ENCODE measurements at regions not wholly inside any gene's neighbourhood (a gene's known extent, or its start where the extent isn't known, plus 50 kb on each side); places are given as distances from the start of the nearest gene placed in this dataset.
"Not testable (repeated sequence)": the region's sequence is repeated elsewhere in the genome, so short reads cannot be mapped to it uniquely, and the experiment has no call there.

DNA sequence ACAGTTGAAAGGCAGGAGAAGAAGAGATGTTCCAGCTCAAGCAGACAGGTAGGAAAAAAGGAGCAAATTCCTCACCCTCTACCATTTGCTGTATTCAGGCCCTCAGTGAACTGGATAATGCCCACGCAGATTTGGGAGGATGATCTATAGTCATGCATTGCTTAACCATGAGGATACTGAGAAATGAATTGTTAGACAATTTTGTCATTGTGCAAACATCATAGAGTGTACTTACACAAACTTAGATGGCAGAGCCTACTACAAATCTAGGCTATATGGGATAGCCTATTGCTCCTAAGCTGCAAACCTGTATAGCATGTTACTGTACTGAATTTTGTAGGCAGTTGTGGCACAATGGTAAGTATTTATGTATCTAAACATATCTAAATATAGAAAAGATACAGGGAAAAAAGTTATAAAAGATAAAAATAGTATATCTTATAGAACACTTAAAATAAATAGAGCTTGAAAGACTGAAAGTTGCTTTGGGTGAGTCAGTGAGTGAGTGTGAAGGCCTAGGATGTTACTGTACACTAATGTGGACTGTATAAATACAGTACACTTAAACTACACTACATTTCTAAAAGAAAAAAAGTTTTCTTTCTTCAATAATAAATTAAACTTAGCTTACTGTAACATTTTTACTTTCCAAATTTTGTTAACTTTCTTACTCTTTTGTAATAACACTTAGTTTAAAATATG is 672.3 kb downstream of the UTRN start:
- Histone ChIP-seq H3K4me3 (no peak overlapping the region), H3K27me3 (no peaks in the 10 kb centered on the region), H3K36me3 (no peaks in the 10 kb centered on the region), H3K4me1 (no peaks in the 10 kb centered on the region), H3K27ac (no peak overlapping the region), H3K9me3 (no peaks in the 10 kb centered on the region)
- no peak for TF ChIP-seq POLR2A (IDR thresholded peaks at IDR 0.05)
- TF ChIP-seq, protein P1, sequence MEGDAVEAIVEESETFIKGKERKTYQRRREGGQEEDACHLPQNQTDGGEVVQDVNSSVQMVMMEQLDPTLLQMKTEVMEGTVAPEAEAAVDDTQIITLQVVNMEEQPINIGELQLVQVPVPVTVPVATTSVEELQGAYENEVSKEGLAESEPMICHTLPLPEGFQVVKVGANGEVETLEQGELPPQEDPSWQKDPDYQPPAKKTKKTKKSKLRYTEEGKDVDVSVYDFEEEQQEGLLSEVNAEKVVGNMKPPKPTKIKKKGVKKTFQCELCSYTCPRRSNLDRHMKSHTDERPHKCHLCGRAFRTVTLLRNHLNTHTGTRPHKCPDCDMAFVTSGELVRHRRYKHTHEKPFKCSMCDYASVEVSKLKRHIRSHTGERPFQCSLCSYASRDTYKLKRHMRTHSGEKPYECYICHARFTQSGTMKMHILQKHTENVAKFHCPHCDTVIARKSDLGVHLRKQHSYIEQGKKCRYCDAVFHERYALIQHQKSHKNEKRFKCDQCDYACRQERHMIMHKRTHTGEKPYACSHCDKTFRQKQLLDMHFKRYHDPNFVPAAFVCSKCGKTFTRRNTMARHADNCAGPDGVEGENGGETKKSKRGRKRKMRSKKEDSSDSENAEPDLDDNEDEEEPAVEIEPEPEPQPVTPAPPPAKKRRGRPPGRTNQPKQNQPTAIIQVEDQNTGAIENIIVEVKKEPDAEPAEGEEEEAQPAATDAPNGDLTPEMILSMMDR (IDR thresholded peaks at IDR 0.05), result no peak
- no peak for DNase-seq

DNA sequence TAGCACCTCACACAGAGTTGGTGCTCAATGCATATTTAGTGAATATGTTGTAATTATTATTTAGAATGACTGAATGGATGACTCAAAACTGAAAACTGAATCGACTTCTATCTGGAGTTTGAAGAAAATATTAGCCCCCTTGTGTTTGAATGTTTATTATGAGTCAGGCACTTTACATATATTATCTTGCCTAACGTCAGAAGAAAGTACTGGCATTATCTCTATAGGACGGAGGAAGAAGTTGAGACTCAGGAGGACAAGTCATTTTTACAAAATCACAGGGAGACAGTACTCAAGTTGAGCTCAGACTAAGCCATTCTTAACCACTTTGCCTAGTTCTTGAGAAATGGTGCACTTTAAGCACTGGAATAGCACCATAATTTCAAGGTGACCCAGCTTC is 684.0 kb downstream of the UTRN start:
- no peaks in the 10 kb centered on the region for H3K36me3 ChIP-seq
- H3K27ac ChIP-seq, result no peak overlapping the region
- no peaks in the 10 kb centered on the region for H3K27me3 ChIP-seq
- TF ChIP-seq, protein P1 (IDR thresholded peaks at IDR 0.05), result no peak
- TF ChIP-seq POLR2A (IDR thresholded peaks at IDR 0.05), result no peak
- no peak for DNase-seq
- no peak overlapping the region for H3K4me3 ChIP-seq
- no peaks in the 10 kb centered on the region for H3K9me3 ChIP-seq
- no peaks in the 10 kb centered on the region for H3K4me1 ChIP-seq

DNA sequence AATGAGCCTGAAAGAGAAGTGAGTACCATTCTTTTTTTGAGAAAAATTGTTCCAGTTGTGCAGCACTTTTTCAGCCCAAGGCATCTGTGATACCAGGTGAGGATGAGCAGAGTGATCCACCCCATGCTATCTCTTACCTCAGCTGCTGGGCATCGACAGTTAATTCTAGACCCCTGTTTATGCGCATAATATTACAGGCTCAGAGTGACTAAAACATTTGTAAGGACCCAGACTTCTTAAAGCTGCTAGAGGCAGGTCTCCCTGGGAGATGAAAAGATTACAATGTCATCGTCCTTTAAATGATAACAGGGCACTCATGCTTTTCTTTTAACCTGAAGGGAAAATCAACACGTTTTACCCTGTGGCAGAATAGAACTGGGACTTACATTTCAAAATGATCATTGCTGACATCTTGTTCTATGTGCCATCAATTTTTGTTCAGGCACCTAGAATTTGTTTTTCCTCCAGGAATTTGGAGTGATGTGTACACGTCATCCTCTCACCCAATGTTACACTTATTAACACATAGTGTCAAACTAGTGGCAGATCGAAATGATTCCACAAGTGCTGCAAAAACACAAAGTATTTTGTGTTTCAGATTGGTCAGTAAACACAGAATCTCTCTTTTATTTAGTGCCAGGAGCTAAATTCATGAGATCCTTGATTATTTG is 684.6 kb downstream of the UTRN start:
- DNase-seq, result no peak
- no peaks in the 10 kb centered on the region for H3K9me3 ChIP-seq

DNA sequence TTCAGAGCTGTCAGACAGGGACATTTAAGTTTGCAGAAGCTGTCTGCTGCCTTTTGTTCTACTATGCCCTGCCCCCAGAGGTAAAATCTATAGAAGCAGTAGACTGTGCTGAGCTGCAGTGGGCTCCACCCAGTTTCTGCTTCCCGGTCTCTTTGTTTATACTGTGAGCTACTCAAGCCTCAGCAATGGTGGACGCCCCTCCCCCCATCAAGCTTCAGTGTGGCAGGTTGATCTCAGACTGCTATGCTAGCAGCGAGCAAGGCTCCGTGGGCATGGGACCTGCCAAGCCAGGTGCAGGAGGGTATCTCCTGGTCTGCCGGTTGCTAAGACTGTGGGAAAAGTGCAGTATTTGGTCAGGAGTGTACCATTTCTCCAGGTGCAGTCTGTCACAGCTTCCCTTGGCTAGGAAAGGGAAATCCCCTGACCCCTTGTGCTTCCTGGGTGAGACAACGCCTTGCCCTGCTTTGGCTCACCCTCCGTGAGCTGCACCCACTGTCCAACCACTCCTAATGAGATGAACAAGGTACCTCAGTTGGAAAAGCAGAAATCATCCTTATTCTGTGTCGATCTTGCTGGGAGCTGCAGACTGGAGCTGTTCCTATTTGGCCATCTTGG is 692.2 kb downstream of the UTRN start:
- H3K27me3 ChIP-seq, H3K4me1 ChIP-seq, H3K9me3 ChIP-seq, H3K27ac ChIP-seq, H3K4me3 ChIP-seq, H3K36me3 ChIP-seq: not testable (repeated sequence)
- peak in 2 of 3 donors; percentile 52 to 54 for DNase-seq

More for the DNA sequence above, 684.6 kb downstream of the UTRN start:
- Histone ChIP-seq H3K36me3 (no peaks in the 10 kb centered on the region), H3K27ac (no peak overlapping the region), H3K4me3 (no peak overlapping the region), H3K27me3 (no peaks in the 10 kb centered on the region), H3K4me1 (no peaks in the 10 kb centered on the region)
- TF ChIP-seq, protein P1 (IDR thresholded peaks at IDR 0.05), result no peak
- TF ChIP-seq POLR2A (IDR thresholded peaks at IDR 0.05), result no peak

DNA sequence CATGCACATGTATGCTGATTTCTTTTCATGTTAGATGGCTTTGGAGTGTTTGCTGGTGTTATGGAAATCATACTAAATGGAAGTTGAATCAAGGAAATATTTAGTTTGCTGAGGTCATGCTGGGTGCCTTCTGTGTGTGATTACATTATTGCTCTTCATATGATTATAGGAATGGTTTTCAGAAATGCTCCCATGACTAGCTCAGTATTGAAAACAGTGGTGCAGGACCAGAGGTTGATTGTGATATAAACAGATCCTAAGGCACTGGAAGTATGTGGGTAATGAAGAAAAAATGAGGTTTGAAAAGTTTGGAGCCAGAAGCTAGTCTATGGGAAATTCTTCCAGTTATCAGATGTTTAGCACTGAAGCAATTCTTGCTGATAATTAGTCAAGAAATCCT is 693.1 kb downstream of the UTRN start:
- H3K27ac ChIP-seq, result no peak overlapping the region
- no peaks in the 10 kb centered on the region for H3K9me3 ChIP-seq
- no peaks in the 10 kb centered on the region for H3K36me3 ChIP-seq

More for the DNA sequence above, 693.1 kb downstream of the UTRN start:
- Histone ChIP-seq H3K27me3 (no peaks in the 10 kb centered on the region), H3K4me3 (no peak overlapping the region), H3K4me1 (no peaks in the 10 kb centered on the region)
- no peak for DNase-seq
- no peak for TF ChIP-seq POLR2A (IDR thresholded peaks at IDR 0.05)
- TF ChIP-seq, protein P1 (IDR thresholded peaks at IDR 0.05), result no peak

All from Peyer's patch (tissue), 4 donors.